Liver (tissue), 3 donors: ENCODE measurements at regions not wholly inside any gene's neighbourhood (a gene's known extent, or its start where the extent isn't known, plus 50 kb on each side); places are given as distances from the start of the nearest gene placed in this dataset.

Source experiments
- EGR1 ChIP-seq, 2 donors: IDR thresholded peaks; 2 replicates each; pipeline ENCODE4 v1.6.1; 2016 to 2018; ENCODE audit warnings: antibody characterized with exemption in 2 of 2, low read depth in 2 of 2
- FOXA2 ChIP-seq: IDR thresholded peaks from 2 replicates; pipeline ENCODE4 v1.6.1; 2016; ENCODE audit warnings: antibody characterized with exemption
- GABPA ChIP-seq, 2 donors: IDR thresholded peaks in 1 of 2; conservative IDR thresholded peaks in 1 of 2; 2 replicates each; pipeline ENCODE4 v1.6.1; 2016; ENCODE audit warnings: antibody characterized with exemption in 2 of 2, mild to moderate bottlenecking in 1 of 2, moderate library complexity in 1 of 2
- HNF4A ChIP-seq, 2 donors: conservative IDR thresholded peaks; 2 replicates each; pipeline ENCODE4 v1.6.1; 2016; ENCODE audit warnings: antibody characterized with exemption in 2 of 2, mild to moderate bottlenecking in 2 of 2
- JUND ChIP-seq, 2 donors: IDR thresholded peaks; 2 replicates each; pipeline ENCODE4 v1.6.1; 2016; ENCODE audit warnings: antibody characterized with exemption in 2 of 2
- RAD21 ChIP-seq, 2 donors: IDR thresholded peaks; 2 replicates each; pipeline ENCODE4 v1.6.1; 2016; ENCODE audit warnings: antibody characterized with exemption in 2 of 2, mild to moderate bottlenecking in 2 of 2
- RXRA ChIP-seq, 2 donors: IDR thresholded peaks; 2 replicates each; pipeline ENCODE4 v1.6.1; 2017 to 2018; ENCODE audit warnings: antibody characterized with exemption in 2 of 2, mild to moderate bottlenecking in 1 of 2
- YY1 ChIP-seq: IDR thresholded peaks from 2 replicates; pipeline ENCODE4 v1.6.1; 2016; ENCODE audit warnings: antibody characterized with exemption, mild to moderate bottlenecking
- TF ChIP-seq, protein P1 (sequence below): fragments of 150-350 bp; IDR thresholded peaks from 2 replicates; pipeline ENCODE4 v1.5.1; 2017; ENCODE audit warnings: improper control_type of control experiment, low read depth, low read length; ENCODE audit not compliant: missing input control
- TF ChIP-seq, protein P2 (sequence below): IDR thresholded peaks from 2 replicates; pipeline ENCODE4 v1.6.1; 2016; ENCODE audit warnings: antibody characterized with exemption
- TF ChIP-seq, protein P3 (sequence below): IDR thresholded peaks from 2 replicates; pipeline ENCODE4 v1.6.1; 2016; ENCODE audit warnings: antibody characterized with exemption
- TF ChIP-seq, protein P4 (sequence below): IDR thresholded peaks from 2 replicates; pipeline ENCODE4 v1.6.1; 2016; ENCODE audit warnings: antibody characterized with exemption
- TF ChIP-seq, protein P5 (sequence below): IDR thresholded peaks from 2 replicates; pipeline ENCODE4 v1.6.1; 2016; ENCODE audit warnings: antibody characterized with exemption, mild to moderate bottlenecking
- donor health status: healthy.
- donor health status: healthy.

DNA sequence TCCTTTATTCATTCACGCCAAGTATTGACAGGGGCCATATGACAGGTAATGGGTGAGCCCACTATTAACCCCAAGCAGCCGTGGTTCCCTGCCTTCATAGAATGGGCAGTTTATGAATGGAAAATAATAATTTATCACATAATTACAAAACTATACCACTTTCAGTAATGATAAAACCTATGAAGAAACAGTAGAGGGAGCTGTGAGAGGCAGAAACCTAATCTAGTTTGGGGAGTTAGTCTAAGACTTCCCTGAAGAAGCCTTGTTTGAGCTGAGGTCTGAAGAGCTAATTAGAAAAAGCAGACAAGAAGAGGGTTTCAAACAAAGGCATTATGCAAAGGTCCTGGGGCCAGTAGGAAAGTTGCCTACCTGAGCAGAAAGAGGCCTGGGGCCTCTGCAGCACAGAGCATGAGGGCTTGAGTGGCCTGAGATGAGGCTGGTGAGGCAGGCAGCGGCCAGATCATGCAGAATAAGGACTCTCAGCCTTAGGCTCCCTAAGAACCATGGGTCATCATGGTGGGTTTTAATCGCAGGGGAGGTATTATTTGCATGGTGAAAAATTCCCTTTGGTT, 142.8 kb downstream of the ATG4C start:
- TF ChIP-seq GABPA (IDR thresholded peaks at IDR 0.05 in 1 of 2, conservative IDR thresholded peaks at IDR 0.05 in 1 of 2) (no peak), YY1 (no peak), RXRA (IDR thresholded peaks at IDR 0.05) (no peak), EGR1 (IDR thresholded peaks at IDR 0.05; ENCODE audit: low read depth in 2 of 2) (no peak), HNF4A (conservative IDR thresholded peaks at IDR 0.05) (no peak), JUND (IDR thresholded peaks at IDR 0.05) (no peak), RAD21 (IDR thresholded peaks at IDR 0.05) (no peak), FOXA2 (no peak)
- TF ChIP-seq, protein P1, sequence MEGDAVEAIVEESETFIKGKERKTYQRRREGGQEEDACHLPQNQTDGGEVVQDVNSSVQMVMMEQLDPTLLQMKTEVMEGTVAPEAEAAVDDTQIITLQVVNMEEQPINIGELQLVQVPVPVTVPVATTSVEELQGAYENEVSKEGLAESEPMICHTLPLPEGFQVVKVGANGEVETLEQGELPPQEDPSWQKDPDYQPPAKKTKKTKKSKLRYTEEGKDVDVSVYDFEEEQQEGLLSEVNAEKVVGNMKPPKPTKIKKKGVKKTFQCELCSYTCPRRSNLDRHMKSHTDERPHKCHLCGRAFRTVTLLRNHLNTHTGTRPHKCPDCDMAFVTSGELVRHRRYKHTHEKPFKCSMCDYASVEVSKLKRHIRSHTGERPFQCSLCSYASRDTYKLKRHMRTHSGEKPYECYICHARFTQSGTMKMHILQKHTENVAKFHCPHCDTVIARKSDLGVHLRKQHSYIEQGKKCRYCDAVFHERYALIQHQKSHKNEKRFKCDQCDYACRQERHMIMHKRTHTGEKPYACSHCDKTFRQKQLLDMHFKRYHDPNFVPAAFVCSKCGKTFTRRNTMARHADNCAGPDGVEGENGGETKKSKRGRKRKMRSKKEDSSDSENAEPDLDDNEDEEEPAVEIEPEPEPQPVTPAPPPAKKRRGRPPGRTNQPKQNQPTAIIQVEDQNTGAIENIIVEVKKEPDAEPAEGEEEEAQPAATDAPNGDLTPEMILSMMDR: no peak
- TF ChIP-seq, protein P2, sequence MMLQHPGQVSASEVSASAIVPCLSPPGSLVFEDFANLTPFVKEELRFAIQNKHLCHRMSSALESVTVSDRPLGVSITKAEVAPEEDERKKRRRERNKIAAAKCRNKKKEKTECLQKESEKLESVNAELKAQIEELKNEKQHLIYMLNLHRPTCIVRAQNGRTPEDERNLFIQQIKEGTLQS: no peak
- TF ChIP-seq, protein P3, sequence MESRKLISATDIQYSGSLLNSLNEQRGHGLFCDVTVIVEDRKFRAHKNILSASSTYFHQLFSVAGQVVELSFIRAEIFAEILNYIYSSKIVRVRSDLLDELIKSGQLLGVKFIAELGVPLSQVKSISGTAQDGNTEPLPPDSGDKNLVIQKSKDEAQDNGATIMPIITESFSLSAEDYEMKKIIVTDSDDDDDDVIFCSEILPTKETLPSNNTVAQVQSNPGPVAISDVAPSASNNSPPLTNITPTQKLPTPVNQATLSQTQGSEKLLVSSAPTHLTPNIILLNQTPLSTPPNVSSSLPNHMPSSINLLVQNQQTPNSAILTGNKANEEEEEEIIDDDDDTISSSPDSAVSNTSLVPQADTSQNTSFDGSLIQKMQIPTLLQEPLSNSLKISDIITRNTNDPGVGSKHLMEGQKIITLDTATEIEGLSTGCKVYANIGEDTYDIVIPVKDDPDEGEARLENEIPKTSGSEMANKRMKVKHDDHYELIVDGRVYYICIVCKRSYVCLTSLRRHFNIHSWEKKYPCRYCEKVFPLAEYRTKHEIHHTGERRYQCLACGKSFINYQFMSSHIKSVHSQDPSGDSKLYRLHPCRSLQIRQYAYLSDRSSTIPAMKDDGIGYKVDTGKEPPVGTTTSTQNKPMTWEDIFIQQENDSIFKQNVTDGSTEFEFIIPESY: no peak
- TF ChIP-seq, protein P4, sequence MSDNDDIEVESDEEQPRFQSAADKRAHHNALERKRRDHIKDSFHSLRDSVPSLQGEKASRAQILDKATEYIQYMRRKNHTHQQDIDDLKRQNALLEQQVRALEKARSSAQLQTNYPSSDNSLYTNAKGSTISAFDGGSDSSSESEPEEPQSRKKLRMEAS: no peak
- TF ChIP-seq, protein P5, sequence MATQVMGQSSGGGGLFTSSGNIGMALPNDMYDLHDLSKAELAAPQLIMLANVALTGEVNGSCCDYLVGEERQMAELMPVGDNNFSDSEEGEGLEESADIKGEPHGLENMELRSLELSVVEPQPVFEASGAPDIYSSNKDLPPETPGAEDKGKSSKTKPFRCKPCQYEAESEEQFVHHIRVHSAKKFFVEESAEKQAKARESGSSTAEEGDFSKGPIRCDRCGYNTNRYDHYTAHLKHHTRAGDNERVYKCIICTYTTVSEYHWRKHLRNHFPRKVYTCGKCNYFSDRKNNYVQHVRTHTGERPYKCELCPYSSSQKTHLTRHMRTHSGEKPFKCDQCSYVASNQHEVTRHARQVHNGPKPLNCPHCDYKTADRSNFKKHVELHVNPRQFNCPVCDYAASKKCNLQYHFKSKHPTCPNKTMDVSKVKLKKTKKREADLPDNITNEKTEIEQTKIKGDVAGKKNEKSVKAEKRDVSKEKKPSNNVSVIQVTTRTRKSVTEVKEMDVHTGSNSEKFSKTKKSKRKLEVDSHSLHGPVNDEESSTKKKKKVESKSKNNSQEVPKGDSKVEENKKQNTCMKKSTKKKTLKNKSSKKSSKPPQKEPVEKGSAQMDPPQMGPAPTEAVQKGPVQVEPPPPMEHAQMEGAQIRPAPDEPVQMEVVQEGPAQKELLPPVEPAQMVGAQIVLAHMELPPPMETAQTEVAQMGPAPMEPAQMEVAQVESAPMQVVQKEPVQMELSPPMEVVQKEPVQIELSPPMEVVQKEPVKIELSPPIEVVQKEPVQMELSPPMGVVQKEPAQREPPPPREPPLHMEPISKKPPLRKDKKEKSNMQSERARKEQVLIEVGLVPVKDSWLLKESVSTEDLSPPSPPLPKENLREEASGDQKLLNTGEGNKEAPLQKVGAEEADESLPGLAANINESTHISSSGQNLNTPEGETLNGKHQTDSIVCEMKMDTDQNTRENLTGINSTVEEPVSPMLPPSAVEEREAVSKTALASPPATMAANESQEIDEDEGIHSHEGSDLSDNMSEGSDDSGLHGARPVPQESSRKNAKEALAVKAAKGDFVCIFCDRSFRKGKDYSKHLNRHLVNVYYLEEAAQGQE: no peak
